Right hindlimb (tissue), 1 donor: ENCODE measurements at regions not wholly inside any gene's neighbourhood (a gene's known extent, or its start where the extent isn't known, plus 50 kb on each side); places are given as distances from the start of the nearest gene placed in this dataset.
A peak's percentile ranks its signal among the peaks of the same experiment; 100 is the strongest.
"Not testable (repeated sequence)": the region's sequence is repeated elsewhere in the genome, so short reads cannot be mapped to it uniquely, and the experiment has no call there.

Experiments
- DNase-seq: peaks from one replicate; pipeline ENCODE4 v3.0.0-alpha.2; 2018

- DNase-seq: no peak
These were observed 162.7 kb upstream of the NYAP2 start for GRCh38 chr2:225236769-225237323.

GRCh38 chr2:225233234-225233633 is 166.3 kb upstream of the NYAP2 start:
- no peak for DNase-seq

- DNase-seq: no peak
These were observed 167.6 kb upstream of the NYAP2 start for GRCh38 chr2:225231900-225232299.

- DNase-seq: not testable (repeated sequence)
These were observed 170.2 kb upstream of the NYAP2 start for GRCh38 chr2:225229346-225229745.

GRCh38 chr2:225226441-225226840 is 173.1 kb upstream of the NYAP2 start:
- DNase-seq: no peak

GRCh38 chr2:225223301-225223700 is 176.2 kb upstream of the NYAP2 start:
- DNase-seq: no peak

GRCh38 chr2:225207471-225207870 is 165.2 kb upstream of the DOCK10 start:
- no peak for DNase-seq

GRCh38 chr2:225207043-225207442 is 164.8 kb upstream of the DOCK10 start:
- DNase-seq: no peak

- no peak for DNase-seq
These were observed 154.3 kb upstream of the DOCK10 start for GRCh38 chr2:225196579-225196978.

GRCh38 chr2:225192869-225193268 is 150.6 kb upstream of the DOCK10 start:
- no peak for DNase-seq

- DNase-seq: no peak
These were observed 148.7 kb upstream of the DOCK10 start for GRCh38 chr2:225190987-225191386.

- no peak for DNase-seq
These were observed 142.7 kb upstream of the DOCK10 start for GRCh38 chr2:225184948-225185347.

- DNase-seq: no peak
These were observed 139.9 kb upstream of the DOCK10 start for GRCh38 chr2:225182126-225182525.

- DNase-seq: no peak
These were observed 134.8 kb upstream of the DOCK10 start for GRCh38 chr2:225177098-225177497.

- DNase-seq: peak; percentile 23
These were observed 131.6 kb upstream of the DOCK10 start for GRCh38 chr2:225173909-225174308.

GRCh38 chr2:225171350-225171749 is 129.1 kb upstream of the DOCK10 start:
- no peak for DNase-seq

- DNase-seq: no peak
These were observed 127.9 kb upstream of the DOCK10 start for GRCh38 chr2:225170162-225170561.

GRCh38 chr2:225169396-225169795 is 127.1 kb upstream of the DOCK10 start:
- no peak for DNase-seq

GRCh38 chr2:225165052-225165451 is 122.8 kb upstream of the DOCK10 start:
- DNase-seq: no peak

- no peak for DNase-seq
These were observed 122.3 kb upstream of the DOCK10 start for GRCh38 chr2:225164401-225165050.

- DNase-seq: no peak
These were observed 116.1 kb upstream of the DOCK10 start for GRCh38 chr2:225158360-225158759.

- no peak for DNase-seq
These were observed 114.7 kb upstream of the DOCK10 start for GRCh38 chr2:225156853-225157451.

GRCh38 chr2:225140723-225141122 is 98.5 kb upstream of the DOCK10 start:
- DNase-seq: no peak

- no peak for DNase-seq
These were observed 95.7 kb upstream of the DOCK10 start for GRCh38 chr2:225137971-225138370.

- DNase-seq: no peak
These were observed 94.3 kb upstream of the DOCK10 start for GRCh38 chr2:225136552-225136951.
